NCI-H1048 (cell line): ENCODE measurements at regions not wholly inside any gene's neighbourhood (a gene's known extent, or its start where the extent isn't known, plus 50 kb on each side); places are given as distances from the start of the nearest gene placed in this dataset.
"Not testable (repeated sequence)": the region's sequence is repeated elsewhere in the genome, so short reads cannot be mapped to it uniquely, and the experiment has no call there.

Experiments used
- DNase-seq: peaks from one replicate; lab custom pipeline; 2025; lab: John Stamatoyannopoulos, UW

- DNase-seq, result not testable (repeated sequence)
Observed at GRCh38 chr15:30842798-30843472, 60.8 kb upstream of the FAN1 start.

- not testable (repeated sequence) for DNase-seq
Observed at GRCh38 chr15:30845536-30845935, 58.2 kb upstream of the FAN1 start.
